Activated naive CD4-positive, alpha-beta T cell treated with Interleukin-2 at 50 U/mL for 16 hours (primary cell): ENCODE measurements at regions not wholly inside any gene's neighbourhood (a gene's known extent, or its start where the extent isn't known, plus 50 kb on each side); places are given as distances from the start of the nearest gene placed in this dataset.

ENCODE experiments used
- DNase-seq: peaks from one replicate; pipeline ENCODE4 v3.0.0-alpha.2; 2020

GRCh38 chr20:60252866-60253265, 294.6 kb downstream of the CDH26 start:
- no peak for DNase-seq

DNA sequence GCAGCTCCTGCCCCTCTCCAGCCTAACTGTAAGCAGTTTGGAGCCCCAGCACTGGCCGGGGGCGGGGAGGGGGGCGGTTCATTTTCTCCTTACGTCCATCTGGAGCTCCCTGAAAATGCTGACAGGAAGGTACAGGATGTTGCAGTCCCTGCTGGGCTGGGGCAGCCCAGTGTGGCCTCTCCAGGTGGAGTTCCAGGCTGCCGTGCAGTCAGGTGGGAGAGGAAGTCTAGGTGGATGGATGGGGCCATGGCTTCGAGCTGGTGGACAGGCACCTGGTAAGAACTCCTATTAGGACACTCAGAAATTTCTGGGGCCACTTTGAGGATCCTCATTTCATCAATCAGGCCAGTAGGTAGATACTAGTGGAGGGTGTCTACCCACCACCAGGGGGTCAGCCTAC, 295.2 kb downstream of the CDH26 start:
- no peak for DNase-seq

DNA sequence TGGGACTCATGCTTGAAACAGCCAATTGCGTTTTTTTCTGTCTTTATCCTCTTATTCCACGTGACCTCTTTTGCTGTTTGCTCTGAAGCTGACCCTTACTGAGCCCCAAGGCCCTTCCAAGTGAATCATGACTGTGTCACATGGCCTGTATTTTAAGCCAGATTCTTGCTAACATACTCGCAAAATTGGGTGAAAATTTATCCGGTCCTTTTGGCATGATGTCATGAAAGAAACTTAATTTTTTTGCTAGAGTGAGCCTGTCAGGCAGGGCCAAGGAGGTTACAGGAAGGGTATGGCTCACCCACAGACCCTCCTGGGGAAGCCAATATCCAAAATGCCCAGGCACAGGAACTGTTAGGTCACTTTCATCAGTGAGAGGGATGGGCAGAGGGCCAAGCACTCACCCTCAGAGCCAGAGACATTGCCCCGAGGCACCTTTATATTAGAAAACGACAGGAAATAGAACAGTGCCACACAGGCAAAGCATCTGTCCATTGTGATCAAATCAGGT, 296.7 kb downstream of the CDH26 start:
- DNase-seq = no peak

DNA sequence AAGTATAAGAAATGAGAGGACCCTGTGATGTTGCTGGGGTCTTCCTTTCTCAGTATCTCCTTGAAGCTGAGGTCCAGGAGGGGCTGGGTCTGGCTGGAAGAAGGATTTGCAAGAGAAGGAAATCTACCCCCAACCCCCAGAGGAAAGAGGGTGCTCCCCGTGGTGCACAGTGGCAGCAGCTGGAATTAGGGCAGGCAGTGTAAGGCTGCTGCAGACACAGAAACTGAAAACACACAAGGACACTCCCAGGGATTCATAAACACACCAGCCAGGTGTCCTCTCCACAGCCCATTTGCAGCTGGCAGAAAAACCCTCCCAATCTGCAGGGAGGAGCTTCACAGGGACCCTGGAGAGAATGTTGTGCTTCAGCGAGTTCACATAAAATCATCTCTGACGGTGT, 297.2 kb downstream of the CDH26 start:
- DNase-seq = no peak

GRCh38 chr20:60255866-60256265, 297.6 kb downstream of the CDH26 start:
- DNase-seq = no peak

- no peak for DNase-seq
These were observed 298.6 kb downstream of the CDH26 start for GRCh38 chr20:60256811-60257210.

DNA sequence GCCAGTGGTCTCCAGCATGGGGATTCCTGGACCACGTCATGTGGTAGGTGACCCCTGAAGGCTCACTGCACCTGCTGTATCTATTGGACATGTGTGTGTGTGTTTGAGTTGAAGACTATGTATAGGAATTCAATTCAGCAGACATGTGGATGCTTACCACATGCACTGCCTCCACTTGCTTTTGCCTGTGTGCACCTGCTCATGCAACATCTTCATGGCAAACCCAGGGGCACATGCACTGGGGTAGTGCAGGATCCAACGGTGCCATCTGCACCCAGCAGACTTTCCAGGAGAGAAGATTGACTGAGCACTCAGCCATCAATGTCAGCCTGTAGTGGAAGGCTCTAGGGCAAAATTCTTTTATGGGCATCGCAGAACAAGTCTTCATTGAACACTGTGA, 299.4 kb downstream of the CDH26 start:
- DNase-seq = no peak

- no peak for DNase-seq
These were observed 300.1 kb downstream of the CDH26 start for GRCh38 chr20:60258255-60258863.

GRCh38 chr20:60261333-60261732, 303.1 kb downstream of the CDH26 start:
- DNase-seq = no peak

GRCh38 chr20:60262967-60263603, 304.9 kb downstream of the CDH26 start:
- DNase-seq = peak; percentile 48

DNA sequence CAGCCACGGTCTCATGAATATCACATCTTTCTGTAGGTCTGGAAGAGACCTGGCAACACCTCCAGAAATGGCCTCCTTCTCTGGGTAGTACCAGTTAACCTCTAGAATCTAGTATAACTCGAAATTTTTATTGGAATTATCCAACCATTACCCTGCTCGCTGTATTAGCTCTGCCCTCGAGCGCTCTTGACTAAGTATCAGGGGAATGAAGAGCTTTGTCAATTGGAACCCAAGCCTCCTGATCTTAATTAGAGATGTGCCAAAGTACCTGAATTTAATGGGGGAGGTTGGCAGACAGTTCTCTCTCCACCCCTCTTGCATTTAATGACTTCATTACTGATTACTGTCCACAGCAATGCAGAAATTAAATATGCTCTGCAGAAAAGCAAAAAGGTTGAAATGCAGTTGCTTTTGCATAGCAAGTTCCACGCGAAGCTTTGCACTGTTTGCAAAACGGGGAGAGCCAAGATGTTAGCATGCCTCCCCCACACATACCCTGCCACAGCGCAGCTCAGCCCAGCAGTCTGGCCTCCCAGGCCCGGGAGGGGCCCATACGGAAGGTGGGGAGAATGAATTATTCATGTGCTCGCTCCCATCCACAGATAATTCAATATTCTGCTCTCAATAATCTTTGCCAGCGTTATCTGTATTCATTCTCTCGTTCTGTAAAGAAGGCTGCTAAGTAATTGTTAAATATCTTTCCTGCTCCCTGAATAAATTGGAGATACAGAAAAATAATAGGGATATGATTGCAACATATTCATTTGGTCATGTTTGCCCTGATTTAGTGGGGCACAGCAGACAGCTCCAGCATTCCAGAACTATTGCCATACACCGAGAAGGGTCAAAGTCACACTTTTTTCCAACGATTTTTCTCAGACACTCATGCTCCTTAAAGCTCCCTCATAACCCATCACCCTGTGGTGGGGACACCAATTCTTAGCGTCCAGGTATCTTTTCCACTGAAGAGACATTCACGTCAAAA, 305.8 kb downstream of the CDH26 start:
- no peak for DNase-seq

- DNase-seq = no peak
These were observed 308.1 kb downstream of the CDH26 start for GRCh38 chr20:60266177-60266823.

- DNase-seq = no peak
These were observed 310.3 kb downstream of the CDH26 start for GRCh38 chr20:60268491-60268890.

DNA sequence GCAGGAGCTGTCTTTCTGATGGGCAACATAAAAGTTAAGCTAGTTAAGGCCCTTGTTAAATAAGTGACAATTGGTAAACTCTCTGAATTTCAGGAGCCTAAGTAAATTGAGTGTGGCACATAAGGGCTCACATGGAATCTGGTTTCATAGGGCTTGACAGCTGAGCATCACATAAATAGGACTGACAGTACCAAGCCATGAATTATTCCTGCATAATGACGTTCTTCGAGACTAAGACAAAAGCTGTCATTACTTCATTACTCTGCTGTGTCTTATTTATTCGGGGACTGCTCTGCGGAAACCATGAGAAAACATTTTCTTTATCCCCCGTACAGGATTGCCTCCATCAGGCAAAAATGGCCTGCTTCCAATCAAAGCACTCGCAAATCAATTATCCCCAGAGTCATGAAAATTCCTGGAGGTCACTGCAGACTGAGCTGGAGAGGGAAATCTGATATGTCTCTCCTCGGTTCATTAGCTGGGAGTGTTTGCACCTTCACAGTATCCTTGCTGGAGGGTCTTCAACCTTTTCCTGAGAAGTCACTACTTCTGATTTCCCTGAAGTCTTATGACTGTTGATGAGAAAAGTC, 311.4 kb downstream of the CDH26 start:
- DNase-seq = no peak

GRCh38 chr20:60270341-60270740, 312.1 kb downstream of the CDH26 start:
- no peak for DNase-seq

DNA sequence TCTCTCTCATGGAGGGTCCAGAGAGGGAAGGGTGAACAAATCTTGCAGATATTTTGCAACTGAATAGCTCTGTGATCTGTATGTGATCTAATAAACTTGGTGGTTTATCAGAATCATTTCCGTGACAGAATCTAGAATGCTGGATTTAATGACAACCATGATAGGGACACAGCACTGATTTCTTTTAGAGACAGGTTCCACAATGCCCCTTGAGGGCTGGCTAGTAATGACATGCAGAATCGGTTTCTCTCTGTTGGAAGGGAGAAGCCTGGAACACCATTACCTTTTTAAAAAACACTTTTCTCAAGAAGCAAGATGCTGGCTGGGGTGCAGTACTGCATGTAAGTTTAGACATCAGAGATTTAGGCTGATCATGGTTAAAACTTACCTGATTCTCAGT, 313.4 kb downstream of the CDH26 start:
- DNase-seq = no peak

GRCh38 chr20:60272790-60273189, 314.6 kb downstream of the CDH26 start:
- no peak for DNase-seq

- DNase-seq = no peak
These were observed 316.5 kb downstream of the CDH26 start for GRCh38 chr20:60274717-60275116.

- no peak for DNase-seq
These were observed 323.1 kb downstream of the CDH26 start for GRCh38 chr20:60281295-60281694.

GRCh38 chr20:60283281-60283680, 325.1 kb downstream of the CDH26 start:
- DNase-seq = no peak

GRCh38 chr20:60286764-60287163, 328.5 kb downstream of the CDH26 start:
- DNase-seq = no peak

GRCh38 chr20:60288945-60289344, 330.7 kb downstream of the CDH26 start:
- DNase-seq = no peak
